Fibroblast of mammary gland (primary cell): ENCODE measurements at regions not wholly inside any gene's neighbourhood (a gene's known extent, or its start where the extent isn't known, plus 50 kb on each side); places are given as distances from the start of the nearest gene placed in this dataset.

Experiments
- DNase-seq: peaks from one replicate; pipeline ENCODE4 v3.0.0-alpha.2; 2010; ENCODE audit warnings: low read depth
- H3K4me3 ChIP-seq: 2 replicates; pipeline ENCODE4 v1.5.1; 2011; ENCODE audit warnings: low read depth, mild to moderate bottlenecking, low read length, moderate library complexity; ENCODE audit not compliant: control insufficient read depth
- CTCF ChIP-seq: conservative IDR thresholded peaks from 2 replicates; pipeline ENCODE4 v1.5.1; 2011; ENCODE audit warnings: low read depth, low read length, inconsistent platforms; ENCODE audit not compliant: control insufficient read depth, insufficient read depth

DNA sequence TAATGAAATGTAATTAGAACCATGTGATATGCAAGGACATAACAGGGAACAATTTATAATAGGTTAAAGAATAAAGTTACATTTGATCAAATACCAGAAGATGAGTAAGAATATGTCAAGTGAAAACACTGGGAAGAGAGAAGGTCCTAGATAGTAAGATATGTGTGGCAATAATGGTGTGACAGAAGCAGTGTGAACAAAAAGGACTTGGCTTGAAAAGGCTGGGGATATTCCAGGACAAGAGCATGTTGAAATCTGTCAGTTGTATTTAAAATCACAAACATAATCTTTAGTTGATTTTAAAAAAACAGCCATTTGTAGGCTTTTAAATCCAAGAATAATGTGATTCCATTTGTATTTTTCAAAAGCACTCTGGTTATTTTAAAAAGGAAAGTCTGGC is 1399.9 kb upstream of the SLC39A10 start:
- H3K4me3 ChIP-seq, result no peak overlapping the region
- no peak for TF ChIP-seq CTCF
- no peak for DNase-seq

DNA sequence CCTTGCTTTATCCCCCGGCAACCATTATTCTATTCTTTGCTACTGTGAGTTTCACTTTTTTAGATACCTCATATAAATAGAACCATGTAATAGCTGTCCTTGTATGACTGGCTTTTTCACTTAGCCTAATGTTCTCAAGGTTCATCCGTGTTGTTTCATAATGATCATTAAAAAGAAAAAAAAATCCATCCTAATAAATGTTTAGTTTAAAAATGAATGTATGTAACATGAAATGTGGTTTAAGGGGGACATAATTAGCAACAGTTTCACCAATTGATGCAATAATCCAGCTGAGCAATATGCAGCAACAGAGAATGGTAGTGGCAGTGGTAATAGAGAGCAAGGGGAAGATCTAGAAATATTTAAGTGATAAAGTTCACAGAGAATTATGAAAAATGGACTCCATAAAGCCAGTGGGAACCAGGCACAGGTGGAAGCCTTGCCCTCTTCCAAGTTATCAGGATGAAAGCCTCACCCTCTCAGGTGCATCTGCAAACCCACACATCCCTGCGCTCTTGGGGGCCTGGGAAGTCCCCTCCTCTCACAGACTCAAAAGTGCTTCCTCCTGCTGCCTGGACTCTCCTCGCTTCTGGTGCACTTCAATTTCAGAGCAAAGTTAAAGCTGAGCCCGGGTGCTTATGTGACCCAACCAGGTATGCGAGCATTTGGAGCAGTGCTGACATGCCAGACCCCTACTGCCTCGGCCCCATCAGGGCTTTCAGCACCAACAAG is 1403.3 kb upstream of the SLC39A10 start:
- H3K4me3 ChIP-seq, result no peak overlapping the region
- no peak for DNase-seq
- TF ChIP-seq CTCF, result no peak

DNA sequence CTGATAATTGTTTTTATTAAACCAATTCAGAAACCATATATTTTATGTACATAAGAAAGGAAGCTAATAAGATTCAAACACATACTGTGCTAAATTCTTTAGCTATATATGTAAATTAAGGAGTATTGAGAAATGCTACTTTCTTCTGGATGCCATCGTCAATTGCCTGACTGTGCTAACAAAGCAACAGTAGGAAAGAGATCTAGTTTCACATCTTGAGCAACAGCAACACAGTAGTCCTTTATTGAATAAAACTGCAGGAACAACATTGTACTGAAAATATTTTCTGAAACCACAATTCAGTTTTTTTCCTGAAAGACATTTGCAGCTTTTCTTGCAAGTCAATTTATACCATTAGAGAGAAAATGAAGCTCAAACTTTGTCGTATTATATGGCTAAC is 1404.9 kb upstream of the SLC39A10 start:
- DNase-seq, result no peak
- TF ChIP-seq CTCF, result no peak
- no peak overlapping the region for H3K4me3 ChIP-seq

- TF ChIP-seq CTCF, result no peak
- no peak for DNase-seq
Observed at GRCh38 chr2:194232600-194232999, 1424.4 kb upstream of the SLC39A10 start.

GRCh38 chr2:194223218-194223617 is 1433.8 kb upstream of the SLC39A10 start:
- no peak for TF ChIP-seq CTCF
- no peak overlapping the region for H3K4me3 ChIP-seq
- no peak for DNase-seq

More at GRCh38 chr2:194232600-194232999, 1424.4 kb upstream of the SLC39A10 start:
- no peak overlapping the region for H3K4me3 ChIP-seq

DNA sequence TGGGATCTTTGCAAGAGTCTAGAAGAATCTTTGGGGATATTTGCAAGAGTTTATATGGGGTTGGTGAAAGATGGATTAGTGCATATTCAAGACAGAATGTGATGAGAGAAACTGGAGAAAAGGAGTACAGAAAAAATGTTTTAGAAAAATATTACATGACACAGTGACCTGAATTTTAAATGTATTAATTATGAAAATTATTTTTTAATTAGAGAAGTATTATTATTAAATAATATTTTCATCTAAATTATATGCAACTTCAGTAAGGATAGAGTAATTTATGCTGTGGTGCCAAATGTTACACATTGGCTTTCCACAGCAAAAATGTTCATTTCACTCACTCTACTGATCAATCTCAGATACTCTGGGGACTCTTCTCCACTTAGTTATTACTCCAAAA is 1442.8 kb upstream of the SLC39A10 start:
- DNase-seq, result no peak
- TF ChIP-seq CTCF, result no peak
- H3K4me3 ChIP-seq, result no peak overlapping the region
